ENCODE measurements at regions not wholly inside any gene's neighbourhood (a gene's known extent, or its start where the extent isn't known, plus 50 kb on each side); places are given as distances from the start of the nearest gene placed in this dataset.

GRCh38 chr11:69941546-69942332, 122.5 kb upstream of the FGF3 start:
- TF ChIP-seq CTCF (IDR thresholded peaks at IDR 0.05) (no peak), SIN3A (IDR thresholded peaks at IDR 0.05; ENCODE audit: borderline replicate concordance, insufficient read depth, low read depth, low read length) (no peak), POLR2AphosphoS5 (IDR thresholded peaks at IDR 0.05; ENCODE audit: low read depth, low read length) (no peak), TCF7L2 (IDR thresholded peaks at IDR 0.05; ENCODE audit: low read depth, low read length) (no peak)

Measured in Panc1 (cell line).